ENCODE measurements at regions not wholly inside any gene's neighbourhood (a gene's known extent, or its start where the extent isn't known, plus 50 kb on each side); places are given as distances from the start of the nearest gene placed in this dataset.

- no peak overlapping the region for H3K4me3 ChIP-seq
- no peaks in the 10 kb centered on the region for H3K36me3 ChIP-seq
- intact Hi-C loops (cut with DNase I; ENCODE audit: low total_unique reads) = no loop called here
- H3K9me3 ChIP-seq = no peaks in the 10 kb centered on the region
- TF ChIP-seq POLR2A (IDR thresholded peaks at IDR 0.05) (no peak), CTCF (IDR thresholded peaks at IDR 0.05) (no peak)
- H3K4me1 ChIP-seq = no peaks in the 10 kb centered on the region
- no peaks in the 10 kb centered on the region for H3K27me3 ChIP-seq
- no peak overlapping the region for H3K27ac ChIP-seq
- no peak for DNase-seq
Observed at GRCh38 chr3:152606146-152606545, 228.8 kb upstream of the P2RY1 start.

GRCh38 chr3:152607179-152607578, 227.8 kb upstream of the P2RY1 start:
- no peak for TF ChIP-seq POLR2A (IDR thresholded peaks at IDR 0.05)
- TF ChIP-seq CTCF (IDR thresholded peaks at IDR 0.05) = no peak
- intact Hi-C loops (cut with DNase I; ENCODE audit: low total_unique reads) = no loop called here
- no peaks in the 10 kb centered on the region for H3K4me1 ChIP-seq

GRCh38 chr3:152608696-152609594, 226.0 kb upstream of the P2RY1 start:
- Histone ChIP-seq H3K4me1 (no peaks in the 10 kb centered on the region), H3K36me3 (no peaks in the 10 kb centered on the region), H3K27me3 (no peaks in the 10 kb centered on the region), H3K9me3 (no peaks in the 10 kb centered on the region), H3K4me3 (no peak overlapping the region), H3K27ac (no peak overlapping the region)
- no peak for DNase-seq
- TF ChIP-seq POLR2A (IDR thresholded peaks at IDR 0.05) = no peak
- no peak for TF ChIP-seq CTCF (IDR thresholded peaks at IDR 0.05)
- intact Hi-C loops (cut with DNase I; ENCODE audit: low total_unique reads) = no loop called here

More at GRCh38 chr3:152607179-152607578, 227.8 kb upstream of the P2RY1 start:
- DNase-seq = no peak
- Histone ChIP-seq H3K4me3 (no peak overlapping the region), H3K9me3 (no peaks in the 10 kb centered on the region), H3K36me3 (no peaks in the 10 kb centered on the region), H3K27ac (no peak overlapping the region), H3K27me3 (no peaks in the 10 kb centered on the region)

GRCh38 chr3:152609891-152610290, 225.0 kb upstream of the P2RY1 start:
- H3K27me3 ChIP-seq = no peaks in the 10 kb centered on the region
- H3K36me3 ChIP-seq = no peaks in the 10 kb centered on the region
- no peak for TF ChIP-seq CTCF (IDR thresholded peaks at IDR 0.05)
- TF ChIP-seq POLR2A (IDR thresholded peaks at IDR 0.05) = no peak
- no peak overlapping the region for H3K27ac ChIP-seq
- H3K9me3 ChIP-seq = no peaks in the 10 kb centered on the region
- H3K4me3 ChIP-seq = no peak overlapping the region
- H3K4me1 ChIP-seq = no peaks in the 10 kb centered on the region
- intact Hi-C loops (cut with DNase I; ENCODE audit: low total_unique reads) = no loop called here
- no peak for DNase-seq

GRCh38 chr3:152610622-152611021, 224.3 kb upstream of the P2RY1 start:
- TF ChIP-seq POLR2A (IDR thresholded peaks at IDR 0.05) (no peak), CTCF (IDR thresholded peaks at IDR 0.05) (no peak)
- no peaks in the 10 kb centered on the region for H3K9me3 ChIP-seq
- H3K4me3 ChIP-seq = no peak overlapping the region
- H3K4me1 ChIP-seq = no peaks in the 10 kb centered on the region
- H3K36me3 ChIP-seq = no peaks in the 10 kb centered on the region
- DNase-seq = no peak
- no peaks in the 10 kb centered on the region for H3K27me3 ChIP-seq
- intact Hi-C loops (cut with DNase I; ENCODE audit: low total_unique reads) = no loop called here
- no peak overlapping the region for H3K27ac ChIP-seq

All from uterus (tissue), 3 donors.